GM21528 (cell line): ENCODE measurements at regions not wholly inside any gene's neighbourhood (a gene's known extent, or its start where the extent isn't known, plus 50 kb on each side); places are given as distances from the start of the nearest gene placed in this dataset.
"Not testable (repeated sequence)": the region's sequence is repeated elsewhere in the genome, so short reads cannot be mapped to it uniquely, and the experiment has no call there.

Source experiments
- ATAC-seq: cut with Tn5 transposase; IDR thresholded peaks from one replicate; pipeline ENCODE4 v1.9.1; 2021; ENCODE audit warnings: mild to moderate bottlenecking, moderate library complexity; ENCODE audit not compliant: unreplicated experiment, low FRiP score

DNA sequence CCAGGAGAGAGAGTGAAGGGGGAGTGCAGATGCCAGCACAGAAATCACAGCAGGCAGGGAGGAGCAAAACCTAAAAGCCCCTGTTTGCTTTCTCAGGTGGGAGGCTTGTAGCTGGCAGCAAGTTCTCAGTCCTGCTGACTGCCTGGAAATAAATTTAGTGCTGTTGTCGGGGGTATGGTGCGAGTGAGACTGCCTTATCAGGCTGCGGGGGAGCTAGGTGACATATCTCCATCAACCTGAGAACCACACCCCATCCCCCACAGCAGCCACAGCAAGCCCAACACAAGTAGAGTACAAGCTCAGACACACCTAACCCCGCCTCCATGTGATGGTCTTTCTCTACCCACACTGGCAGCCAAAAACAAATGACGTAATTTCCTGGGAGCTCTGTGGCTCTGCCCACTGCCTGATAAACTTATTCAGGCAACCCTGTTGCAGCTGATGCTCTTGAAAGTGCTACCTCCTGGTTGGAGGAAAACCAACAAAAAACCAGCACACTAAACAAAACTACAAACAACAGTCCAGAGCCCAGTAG lies 953.4 kb upstream of the NDST4 start:
- no peak for ATAC-seq

DNA sequence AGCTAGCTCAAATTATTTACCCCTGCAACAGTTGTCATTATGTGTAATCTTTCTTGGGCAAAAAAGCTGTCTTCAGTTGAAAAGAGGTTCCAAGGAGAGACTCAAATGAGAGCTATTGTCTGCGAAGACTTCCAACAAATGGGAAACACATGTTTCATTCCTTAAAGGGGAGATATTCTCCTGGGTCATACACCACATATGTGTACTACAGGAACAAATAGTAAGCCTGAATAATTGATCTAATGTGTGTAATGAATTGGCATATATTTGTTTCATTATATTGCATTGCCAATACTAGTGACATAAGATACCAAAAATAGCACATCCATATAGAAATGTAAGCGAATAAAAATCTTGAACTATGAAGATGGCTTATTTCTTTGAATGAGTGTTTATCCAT lies 950.9 kb upstream of the NDST4 start:
- ATAC-seq: no peak

DNA sequence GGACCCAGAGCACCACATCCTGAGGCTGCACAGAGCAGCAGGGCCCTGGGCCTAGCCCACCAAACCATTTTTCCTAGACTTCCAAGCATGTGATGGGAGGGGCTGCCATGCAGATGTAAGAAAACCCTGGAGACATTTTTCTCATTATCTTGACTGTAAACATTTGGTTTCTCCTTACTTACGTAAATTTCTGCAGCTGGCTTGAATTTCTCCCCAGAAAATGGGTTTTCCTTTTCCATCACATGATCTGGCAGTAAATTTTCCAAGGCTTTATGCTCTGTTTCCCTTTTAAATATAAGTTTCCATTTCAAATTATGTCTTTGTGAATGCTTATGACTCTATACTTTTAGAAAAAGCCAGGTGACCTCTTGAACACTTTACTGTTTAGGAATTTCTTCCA lies 945.9 kb upstream of the NDST4 start:
- no peak for ATAC-seq

DNA sequence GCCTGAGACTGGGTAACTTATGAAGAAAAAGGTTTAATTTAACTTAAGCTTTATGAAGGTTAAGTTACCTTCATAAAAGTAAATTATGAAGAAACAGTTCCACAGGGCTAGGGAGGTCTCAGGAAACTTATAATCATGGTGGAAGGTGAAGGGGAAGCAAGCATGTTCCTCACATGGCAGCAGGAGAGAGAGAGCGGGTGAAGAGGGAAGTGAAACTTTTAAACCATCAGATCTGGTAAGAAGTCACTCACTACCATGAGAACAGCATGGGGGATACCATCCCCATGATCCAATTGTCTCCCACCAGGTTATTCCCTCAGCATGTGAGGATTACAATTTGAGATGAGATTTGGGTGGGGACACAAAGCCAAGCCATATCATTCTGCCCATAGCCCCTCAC lies 944.7 kb upstream of the NDST4 start:
- ATAC-seq: no peak

DNA sequence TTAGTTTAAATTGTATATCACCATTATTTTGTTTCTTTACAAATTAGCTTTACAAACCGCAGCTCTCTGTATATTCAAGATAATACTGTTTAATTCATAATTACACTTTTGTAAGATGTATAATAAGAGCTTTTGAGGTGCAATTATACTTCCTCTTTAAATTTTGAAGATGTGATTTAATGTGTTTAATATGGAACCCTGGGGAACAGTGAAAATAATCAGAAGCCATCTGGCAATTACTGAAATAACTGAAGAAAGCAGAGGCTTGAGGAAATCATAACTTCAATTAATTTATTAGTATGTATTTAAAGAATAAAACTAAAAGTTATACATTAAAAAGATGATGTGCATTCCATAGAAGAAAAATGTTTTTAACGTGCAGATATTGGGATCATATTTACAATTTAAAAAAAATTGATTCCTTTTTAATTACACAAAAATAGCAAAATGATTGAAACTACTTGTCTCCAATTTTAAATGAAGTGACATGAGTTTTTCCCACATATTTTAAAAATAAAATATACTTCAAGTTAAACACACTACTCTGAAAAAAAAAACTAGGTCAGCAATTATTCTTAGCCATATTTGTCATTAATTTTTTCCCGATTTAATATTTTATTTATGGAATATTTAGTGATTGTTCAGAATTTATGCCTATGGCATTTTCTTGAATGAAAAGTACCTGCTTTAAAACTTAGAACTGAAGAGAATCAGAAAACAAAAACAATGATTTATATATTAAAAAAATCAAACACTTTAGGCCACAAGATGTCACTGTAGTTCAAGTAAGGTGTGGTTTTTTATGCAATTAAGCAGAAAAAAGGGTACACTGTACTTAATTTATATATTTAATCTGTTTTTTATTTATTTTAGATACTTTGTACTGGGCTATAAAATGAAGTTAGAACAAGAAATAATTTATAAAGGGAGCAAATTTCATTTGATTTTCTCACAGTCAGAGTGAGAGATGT lies 942.7 kb upstream of the NDST4 start:
- no peak for ATAC-seq

DNA sequence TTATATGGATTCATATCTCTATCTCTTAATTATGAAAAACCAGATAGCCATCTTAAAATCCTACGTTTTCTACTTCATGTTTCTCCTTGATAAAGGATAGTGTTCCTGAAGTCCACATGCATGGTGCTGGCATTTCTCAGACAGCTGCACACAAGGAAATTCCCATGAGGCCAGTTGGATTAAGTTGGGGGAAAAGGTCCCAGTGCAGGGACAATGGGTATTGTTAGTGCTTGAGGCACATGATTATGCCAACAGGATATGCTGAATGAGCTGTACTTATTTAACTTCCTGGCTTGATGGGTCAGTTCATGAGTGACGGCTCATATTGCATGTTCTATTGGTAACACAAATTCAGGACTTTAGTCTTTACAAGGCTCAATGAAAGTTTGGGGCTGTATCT lies 913.9 kb upstream of the NDST4 start:
- ATAC-seq: no peak

DNA sequence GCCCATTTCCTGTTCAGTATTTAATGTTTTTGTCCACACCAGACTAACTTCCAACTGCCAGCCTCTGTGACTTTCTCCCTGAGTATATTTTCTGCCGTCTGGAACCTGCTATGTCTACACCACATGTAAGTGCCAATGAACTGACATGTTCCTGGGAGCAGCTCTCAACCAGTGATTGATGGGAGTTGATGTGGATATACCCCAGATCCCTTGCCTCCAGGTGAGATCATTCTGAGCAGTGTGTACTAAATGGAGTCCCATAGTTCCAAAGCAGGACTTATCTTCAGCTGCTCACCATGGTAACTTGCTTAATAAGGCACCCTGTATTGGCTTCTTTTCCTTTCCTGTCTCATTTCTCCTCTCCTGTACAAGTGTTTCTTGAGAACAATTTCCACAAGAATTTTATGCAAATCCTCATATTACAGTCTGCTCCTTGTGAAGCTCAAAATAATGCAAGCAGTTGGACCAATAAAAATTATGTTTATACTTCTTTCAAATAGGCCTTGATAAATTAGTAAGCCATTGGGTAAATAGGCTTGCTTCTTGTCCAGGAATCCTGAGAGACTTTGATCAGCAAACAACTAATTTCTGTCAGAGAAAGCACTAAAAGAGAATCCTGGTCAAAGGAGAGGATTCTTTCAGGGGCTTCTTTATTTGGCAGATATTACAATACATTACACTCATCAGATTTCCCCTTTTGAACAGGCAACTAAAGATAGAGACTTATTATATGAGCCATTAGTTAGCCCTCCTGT lies 911.7 kb upstream of the NDST4 start:
- no peak for ATAC-seq

DNA sequence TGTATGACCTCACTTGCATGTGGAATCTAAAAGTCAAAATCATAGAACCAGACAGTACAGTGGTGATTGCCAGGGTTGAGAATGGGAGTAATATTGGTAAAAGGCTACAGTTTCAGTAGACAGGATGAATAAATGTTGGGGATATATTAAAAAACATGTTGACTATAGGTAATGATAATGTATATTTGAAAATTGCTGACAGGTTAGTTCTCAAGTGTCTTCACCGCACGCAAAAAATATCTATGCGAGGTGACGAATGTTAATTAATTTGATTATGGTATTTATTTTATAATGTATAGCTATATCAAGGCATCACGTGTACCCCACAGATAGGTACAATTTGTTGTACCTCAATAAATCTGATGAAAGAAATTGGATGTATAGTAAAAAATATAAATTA lies 909.6 kb upstream of the NDST4 start:
- ATAC-seq: no peak

DNA sequence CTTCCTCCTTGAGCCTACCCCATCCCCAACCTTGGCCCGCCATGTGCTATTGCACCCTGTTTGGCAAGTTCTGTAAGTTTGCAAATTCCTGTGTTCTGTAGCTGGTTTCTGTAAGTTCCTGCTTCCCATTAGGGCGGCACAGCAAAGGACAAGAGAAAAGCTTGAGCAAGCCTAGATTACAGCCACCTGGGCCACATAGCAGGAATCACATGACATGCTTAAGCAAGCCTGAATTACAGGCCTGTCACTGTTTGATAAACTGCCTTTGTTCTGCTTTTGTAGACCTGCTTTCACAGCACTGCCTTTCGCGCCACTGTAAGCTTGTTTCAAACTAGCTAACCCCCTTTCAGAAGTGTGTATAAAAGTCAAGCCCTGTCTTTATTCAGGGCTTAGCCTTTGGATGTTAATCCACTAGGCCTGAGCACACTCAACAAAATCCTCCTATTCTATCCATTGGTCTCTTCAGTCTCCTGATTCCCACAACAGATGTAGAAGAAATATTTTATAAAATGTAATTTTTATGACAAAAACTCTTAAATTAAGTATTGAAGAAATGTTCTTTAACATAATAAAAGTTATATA lies 906.8 kb upstream of the NDST4 start:
- ATAC-seq: no peak

DNA sequence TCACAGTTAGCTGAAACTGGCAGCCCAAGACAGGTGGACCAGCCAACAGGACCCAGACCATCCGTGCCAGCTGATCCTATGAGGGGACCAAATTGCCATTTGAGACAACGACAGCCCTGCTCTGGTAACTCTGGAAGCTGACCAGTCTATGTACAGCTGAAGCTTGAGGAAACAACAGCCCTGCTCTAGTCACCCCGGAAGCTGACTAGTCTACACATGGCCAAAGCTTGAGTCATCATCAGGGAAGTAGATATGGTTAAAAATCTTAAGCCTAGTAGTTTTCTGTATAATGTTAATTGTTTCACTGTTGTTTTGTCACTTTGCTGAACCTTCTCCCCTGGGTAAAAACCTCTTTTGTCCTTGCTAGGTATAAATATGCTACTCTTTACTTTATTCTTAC lies 905.4 kb upstream of the NDST4 start:
- no peak for ATAC-seq

DNA sequence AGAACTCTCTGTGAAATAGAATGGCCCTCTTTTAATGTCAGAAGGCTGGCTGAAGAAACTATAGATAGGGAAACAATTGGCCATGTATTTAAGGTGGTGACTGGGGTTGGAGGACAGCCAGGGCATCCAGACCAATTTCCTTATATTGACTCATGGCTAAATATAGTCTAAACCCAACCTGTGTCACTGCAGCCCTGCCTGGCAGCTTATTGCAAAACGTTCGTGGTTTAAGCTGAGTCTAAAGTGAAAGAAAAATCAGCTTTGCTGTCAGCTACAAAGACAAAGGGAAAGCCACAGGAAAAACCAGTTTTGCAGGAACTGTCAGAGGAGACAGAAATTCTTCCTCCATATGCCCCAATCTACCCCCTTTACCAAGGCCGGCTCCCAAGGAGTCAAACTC lies 902.8 kb upstream of the NDST4 start:
- ATAC-seq: no peak

DNA sequence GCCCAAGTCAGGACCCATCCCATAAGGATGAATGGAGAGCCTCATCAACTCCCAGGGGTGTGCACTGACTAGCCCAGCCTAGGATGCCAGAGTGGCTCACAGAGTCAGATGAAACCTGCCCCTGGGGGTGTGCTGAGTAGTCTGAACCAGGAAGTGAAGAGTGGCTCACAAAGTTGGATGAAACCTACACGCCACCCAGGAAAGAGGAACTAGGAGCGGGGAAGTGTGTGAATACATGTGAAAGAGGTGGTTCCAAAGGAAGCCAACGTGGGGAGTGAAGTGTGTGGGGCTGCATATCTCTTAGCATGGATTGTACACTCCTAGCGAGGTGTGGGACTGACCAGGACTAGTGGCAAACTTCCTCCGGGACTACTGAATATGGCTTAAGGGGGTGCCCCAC lies 902.1 kb upstream of the NDST4 start:
- no peak for ATAC-seq

DNA sequence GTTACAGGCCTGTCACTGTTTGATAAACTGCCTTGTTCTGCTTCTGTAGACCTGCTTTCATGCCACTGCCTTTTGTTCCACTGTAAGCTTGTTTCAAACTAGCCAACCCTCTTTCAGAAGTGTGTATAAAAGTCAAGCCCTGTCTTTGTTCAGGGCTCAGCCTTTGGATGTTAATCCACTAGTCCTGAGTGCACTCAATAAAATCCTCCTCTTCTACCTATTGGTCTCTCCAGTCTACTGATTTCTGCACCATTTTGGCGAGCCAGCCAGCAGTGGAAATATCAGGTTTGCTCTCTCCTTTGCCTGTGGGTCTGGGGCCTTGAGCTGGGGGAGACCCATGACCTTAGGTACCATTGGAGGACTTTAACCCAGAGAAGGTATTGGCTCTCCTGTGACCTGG lies 901.6 kb upstream of the NDST4 start:
- no peak for ATAC-seq

DNA sequence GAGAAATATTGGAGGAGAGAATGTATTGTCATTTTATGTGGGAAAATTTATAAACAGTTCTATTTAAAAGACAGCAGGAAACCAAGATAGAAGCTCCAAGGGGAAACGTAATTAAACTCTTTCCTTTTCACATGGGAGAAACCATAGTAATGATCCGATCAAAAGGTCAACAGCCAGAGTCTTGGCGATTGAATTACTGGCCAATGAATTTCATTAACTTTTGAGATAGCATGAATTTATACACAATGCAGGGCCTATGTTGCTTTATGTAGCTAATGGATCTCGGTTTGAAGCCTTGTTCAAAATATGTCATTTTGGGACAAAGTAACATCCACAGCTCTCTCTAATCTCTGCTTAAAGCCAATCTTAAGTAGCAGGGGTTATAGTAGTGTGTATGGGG lies 897.5 kb upstream of the NDST4 start:
- ATAC-seq: no peak

DNA sequence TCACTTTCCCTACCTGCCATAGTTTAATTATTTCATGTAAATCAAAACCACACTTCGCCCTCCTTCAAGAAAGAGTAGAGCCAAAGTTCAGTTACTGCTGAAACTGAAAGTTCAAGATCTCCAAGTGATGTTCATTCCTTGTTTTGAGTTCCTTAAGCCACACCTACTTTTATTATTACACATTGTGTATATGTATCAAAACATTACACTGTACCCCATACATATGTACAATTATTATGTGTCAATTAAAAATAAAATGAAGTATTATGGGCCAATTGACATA lies 892.3 kb upstream of the NDST4 start:
- no peak for ATAC-seq

DNA sequence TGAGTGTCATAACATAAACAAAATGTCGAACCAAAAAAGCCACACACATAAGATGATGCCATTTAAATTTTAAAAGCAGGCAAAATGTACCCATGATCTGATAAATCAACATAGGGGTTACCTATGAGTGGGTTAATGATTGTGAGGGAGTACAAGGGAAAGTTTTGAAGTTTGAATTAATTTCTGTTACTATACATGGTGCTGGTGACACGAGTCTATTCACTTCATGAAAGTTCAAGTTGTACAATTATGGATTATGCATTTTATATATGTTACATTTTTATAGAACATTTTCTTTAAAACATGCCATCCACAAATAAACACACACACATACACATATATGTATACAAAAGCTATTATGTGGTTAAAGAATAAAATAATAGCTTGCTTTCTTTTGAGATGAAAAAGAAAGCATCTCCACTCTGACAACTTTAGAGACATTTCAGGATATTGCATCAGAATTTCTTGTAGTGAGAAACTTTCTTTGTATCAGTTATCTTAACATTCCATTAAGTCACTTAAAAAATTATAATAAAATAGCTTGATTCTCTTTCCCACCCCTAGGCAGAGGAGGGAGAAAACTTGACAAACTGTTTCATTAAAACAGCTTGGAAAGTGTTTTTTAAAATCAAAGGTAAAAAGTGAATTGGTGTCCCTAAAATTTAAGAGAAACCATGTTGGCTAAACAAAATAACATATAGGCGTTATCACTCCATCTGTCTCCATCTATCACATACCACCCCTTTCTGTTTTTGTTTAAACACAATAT lies 891.8 kb upstream of the NDST4 start:
- ATAC-seq: no peak

DNA sequence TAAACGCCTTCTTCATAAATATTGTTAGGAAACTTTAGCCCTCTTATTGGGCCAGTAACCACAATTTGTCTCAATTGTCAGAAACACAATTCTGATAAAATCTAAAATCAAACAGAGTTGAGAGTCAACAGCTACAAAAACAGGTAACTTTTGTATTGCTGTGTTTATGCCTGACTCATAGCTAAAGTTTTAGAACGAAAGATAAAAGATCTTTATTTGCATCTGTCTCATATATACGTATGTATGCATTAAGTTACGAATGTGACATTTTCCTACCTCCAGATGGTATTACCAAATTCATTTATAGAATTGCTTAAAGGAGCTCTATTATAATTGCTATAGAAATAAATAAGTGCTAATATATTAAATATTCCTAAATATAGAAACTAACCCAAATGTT lies 887.9 kb upstream of the NDST4 start:
- ATAC-seq: no peak

DNA sequence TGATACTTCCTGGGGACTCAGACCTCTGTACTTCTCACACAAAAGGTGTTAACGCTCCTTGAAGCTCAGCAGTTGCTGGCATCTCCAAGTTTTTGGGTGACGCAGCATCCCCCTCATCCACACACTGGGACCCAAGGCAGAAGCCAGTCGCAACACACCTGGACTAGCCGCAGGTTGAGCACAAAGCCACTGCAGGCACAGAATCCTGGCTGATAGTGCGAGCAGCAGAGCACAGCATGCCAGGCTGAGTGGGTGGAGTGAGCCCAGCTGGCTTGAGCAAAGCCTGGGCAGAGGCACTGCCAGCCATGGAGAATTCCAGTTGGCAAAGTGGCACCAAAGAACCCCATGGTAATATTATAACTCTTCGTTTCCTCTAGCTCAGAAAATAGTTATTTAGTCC lies 873.2 kb upstream of the NDST4 start:
- ATAC-seq: no peak

DNA sequence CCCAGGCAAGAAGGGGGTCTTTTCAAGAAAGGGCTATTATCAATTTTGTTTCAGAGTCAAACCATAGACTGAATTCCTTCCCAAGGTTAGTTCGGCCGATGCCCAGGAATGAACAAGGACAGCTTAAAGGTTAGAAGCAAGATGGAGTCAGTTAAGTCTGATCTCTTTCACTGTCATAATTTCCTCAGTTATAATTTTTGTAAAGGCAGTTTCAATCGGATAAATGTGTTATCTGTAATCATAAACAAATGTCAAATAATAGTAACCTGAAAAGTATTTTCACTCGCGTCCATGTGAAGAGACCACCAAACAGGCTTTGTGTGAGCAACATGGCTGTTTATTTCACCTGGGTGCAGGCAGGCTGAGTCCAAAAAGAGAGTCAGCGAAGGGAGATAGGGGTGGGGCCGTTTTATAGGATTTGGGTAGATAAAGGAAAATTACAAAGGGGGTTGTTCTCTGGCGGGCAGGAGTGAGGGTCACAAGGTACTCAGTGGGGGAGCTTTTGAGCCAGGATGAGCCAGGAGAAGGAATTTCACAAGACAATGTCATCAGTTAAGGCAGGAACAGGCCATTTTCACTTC lies 862.1 kb upstream of the NDST4 start:
- not testable (repeated sequence) for ATAC-seq

DNA sequence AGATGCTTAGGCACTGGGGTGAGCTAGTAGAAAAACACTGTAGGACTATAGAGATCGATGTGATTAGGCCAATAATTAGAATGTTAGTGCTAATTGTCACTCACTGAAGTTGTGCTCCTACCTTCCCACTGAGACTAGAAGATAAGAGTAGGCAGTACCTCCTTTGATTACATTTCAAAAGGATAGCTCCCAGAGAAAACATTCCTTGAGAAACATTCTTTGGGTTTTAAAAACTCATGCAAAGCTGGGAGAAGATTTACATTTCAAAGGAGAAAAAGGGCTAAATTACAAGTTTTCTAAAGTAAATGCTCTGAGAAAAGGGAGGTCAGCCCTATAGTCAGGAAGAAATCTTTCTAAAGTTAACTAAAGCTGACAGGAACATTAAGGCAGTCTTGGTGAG lies 860.3 kb upstream of the NDST4 start:
- no peak for ATAC-seq
